Raji (cell line): ENCODE measurements at regions not wholly inside any gene's neighbourhood (a gene's known extent, or its start where the extent isn't known, plus 50 kb on each side); places are given as distances from the start of the nearest gene placed in this dataset.

Experiments used
- POLR2A ChIP-seq: IDR thresholded peaks from 2 replicates; pipeline ENCODE4 v1.6.1; 2011; ENCODE audit warnings: low read depth, low read length, control low read depth; ENCODE audit not compliant: insufficient read depth

- no peak for TF ChIP-seq POLR2A
These were observed 51.4 kb upstream of the HNRNPU start for GRCh38 chr1:244915736-244916135.

GRCh38 chr1:244914761-244915160, 50.4 kb upstream of the HNRNPU start:
- no peak for TF ChIP-seq POLR2A
